ENCODE measurements at regions not wholly inside any gene's neighbourhood (a gene's known extent, or its start where the extent isn't known, plus 50 kb on each side); places are given as distances from the start of the nearest gene placed in this dataset.

GRCh38 chr16:49194537-49195236, 87.0 kb downstream of the CBLN1 start:
- TF ChIP-seq CTCF (IDR thresholded peaks at IDR 0.05 in 2 of 3, conservative IDR thresholded peaks at IDR 0.05 in 1 of 3; ENCODE audit: borderline replicate concordance in 1 of 3, insufficient read depth in 1 of 3, low read depth in 2 of 3, low read length in 2 of 3) (no peak), POLR2A (IDR thresholded peaks at IDR 0.05; ENCODE audit: borderline replicate concordance, extremely low read depth, insufficient read depth, insufficient read length) (no peak), POLR2AphosphoS5 (IDR thresholded peaks at IDR 0.05; ENCODE audit: low read depth, low read length) (no peak), EZH2 (IDR thresholded peaks at IDR 0.05) (no peak), SIN3A (IDR thresholded peaks at IDR 0.05; ENCODE audit: low read depth) (no peak), ZNF274 (IDR thresholded peaks at IDR 0.05; ENCODE audit: low read depth, low read length) (no peak)
